OCI-LY3 (cell line): ENCODE measurements at regions not wholly inside any gene's neighbourhood (a gene's known extent, or its start where the extent isn't known, plus 50 kb on each side); places are given as distances from the start of the nearest gene placed in this dataset.

Experiments used
- CTCF ChIP-seq: fragments of 200-600, 300-600 bp; sonication (generic); IDR thresholded peaks from 2 replicates; pipeline ENCODE4 v1.5.1; 2014; ENCODE audit warnings: antibody characterized with exemption, low read length, low read depth
- EZH2phosphoT487 ChIP-seq: fragments of 200-600 bp; shearing (Covaris generic); IDR thresholded peaks from 2 replicates; pipeline ENCODE4 v1.6.1; 2018; ENCODE audit warnings: antibody characterized with exemption, mixed run types, low read depth

GRCh38 chr10:84829131-84829530, 500.7 kb downstream of the CCSER2 start:
- TF ChIP-seq CTCF (no peak), EZH2phosphoT487 (no peak)
